Esophagus muscularis mucosa (tissue), 4 donors: ENCODE measurements at regions not wholly inside any gene's neighbourhood (a gene's known extent, or its start where the extent isn't known, plus 50 kb on each side); places are given as distances from the start of the nearest gene placed in this dataset.

Source experiments
- CTCF ChIP-seq, 3 experiments: fragments of 200-600 bp in 2 of 3; fragments of 450-650 bp in 1 of 3; sonication (generic) in 2 of 3; IDR thresholded peaks; one replicate each; pipeline ENCODE4 v1.5.1; 2017 to 2019; ENCODE audit warnings: antibody characterized with exemption in 3 of 3, mild to moderate bottlenecking in 2 of 3, moderate library complexity in 1 of 3
- EP300 ChIP-seq: sonication (generic); formaldehyde crosslinking; IDR thresholded peaks from one replicate; pipeline ENCODE4 v1.6.1; 2017; ENCODE audit warnings: antibody characterized with exemption
- POLR2A ChIP-seq: fragments of 450-650 bp; IDR thresholded peaks from one replicate; pipeline ENCODE4 v1.6.1; 2017; ENCODE audit warnings: antibody characterized with exemption, moderate library complexity, mild to moderate bottlenecking, low read depth
- POLR2AphosphoS5 ChIP-seq, 2 donors: sonication (generic); formaldehyde crosslinking; IDR thresholded peaks; one replicate each; pipeline ENCODE4 v1.6.1; 2017; ENCODE audit warnings: antibody characterized with exemption in 2 of 2

DNA sequence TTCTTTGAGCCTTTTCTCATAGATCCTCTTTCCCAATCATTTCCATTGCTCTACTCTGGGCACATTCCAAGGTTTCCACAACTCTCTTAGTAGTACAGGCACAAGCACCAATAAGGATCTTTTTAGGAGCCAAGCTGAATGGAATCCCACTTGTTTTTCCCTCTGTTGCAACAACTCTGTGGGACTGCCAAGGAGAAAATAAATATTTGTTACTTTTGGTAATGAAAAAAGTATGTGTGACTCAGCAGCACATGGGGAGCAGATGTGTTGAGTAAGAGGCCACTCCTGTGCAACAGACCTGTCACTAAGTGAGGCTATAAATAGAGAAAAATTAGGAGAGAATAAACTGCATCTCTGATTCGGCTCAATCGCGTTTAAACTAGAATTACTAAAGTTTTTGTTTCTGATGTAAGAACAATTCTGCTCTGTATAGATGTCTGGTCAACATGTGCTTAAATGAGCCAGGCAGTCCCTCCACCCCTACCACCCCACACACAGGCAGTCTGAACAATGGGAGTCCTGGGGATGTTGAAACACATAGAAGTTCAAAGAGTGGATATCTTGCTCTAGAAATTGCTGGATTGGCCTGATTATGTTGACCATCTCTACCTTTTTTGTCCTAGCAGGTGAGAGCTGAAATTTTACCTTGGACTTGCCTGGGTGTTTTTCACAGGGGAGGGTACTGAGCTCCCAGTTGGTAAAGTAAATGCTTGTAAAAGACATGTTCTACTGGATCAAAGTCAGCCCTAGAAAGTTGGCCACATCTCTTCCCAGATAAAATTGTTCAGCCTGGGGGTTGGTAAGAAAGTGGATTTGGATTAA lies 244.3 kb upstream of the NOVA1 start:
- TF ChIP-seq CTCF (IDR thresholded peaks at IDR 0.05) (no peak), EP300 (no peak), POLR2A (no peak), POLR2AphosphoS5 (IDR thresholded peaks at IDR 0.05) (peak; percentile 43 to 75)
